IMR-90 (cell line): ENCODE measurements at regions not wholly inside any gene's neighbourhood (a gene's known extent, or its start where the extent isn't known, plus 50 kb on each side); places are given as distances from the start of the nearest gene placed in this dataset.

Experiments used
- ATAC-seq: fragments of 200-7000 bp; cut with Tn5 transposase; 2 replicates; pipeline ENCODE4 v1.9.1; 2020; ENCODE audit warnings: low read depth, mild to moderate bottlenecking, moderate library complexity
- BruUV-seq: library from RNA; stranded (reverse); fragments of 400-500 nt; replicated peaks from 2 replicates; lab custom pipeline; 2021; lab: Mats Ljungman, UMichigan
- CTCF ChIA-PET: fragments of 300-600 bp; formaldehyde crosslinking; extraction: SDS; loops from one replicate; lab custom pipeline; 2021; ENCODE audit warnings: antibody characterized with exemption; lab: Yijun Ruan, JAX
- POLR2A ChIA-PET: fragments of 300-600 bp; sonication (Branson Sonifier 250); formaldehyde crosslinking; loops from one replicate; lab custom pipeline; 2022; ENCODE audit warnings: antibody characterized with exemption; ENCODE audit not compliant: unreplicated experiment; lab: Charles Lee
- DNase-seq: peaks from one replicate; pipeline ENCODE4 v3.0.0; 2013
- H2AFZ ChIP-seq: replicated peaks from 2 replicates; pipeline ENCODE3; 2013; ENCODE audit warnings: low read length, mild to moderate bottlenecking; ENCODE audit not compliant: poor library complexity
- H2AK5ac ChIP-seq: 2 replicates; pipeline ENCODE4 v1.6.1; 2013; ENCODE audit warnings: low read depth, low read length, inconsistent platforms
- H2AK9ac ChIP-seq: replicated peaks from 2 replicates; pipeline ENCODE3; 2013; ENCODE audit warnings: mild to moderate bottlenecking, low read depth, low read length, moderate library complexity; ENCODE audit not compliant: poor library complexity
- H2BK120ac ChIP-seq: 2 replicates; pipeline ENCODE4 v1.6.1; 2013; ENCODE audit warnings: low read depth, low read length, inconsistent platforms
- H2BK15ac ChIP-seq: 3 replicates; pipeline ENCODE4 v1.6.1; 2013; ENCODE audit warnings: low read depth, low read length, inconsistent platforms
- H2BK20ac ChIP-seq: 2 replicates; pipeline ENCODE4 v1.6.1; 2013; ENCODE audit warnings: low read depth, mild to moderate bottlenecking, inconsistent platforms, low read length, moderate library complexity
- H2BK5ac ChIP-seq: 2 replicates; pipeline ENCODE4 v1.6.1; 2013; ENCODE audit warnings: mild to moderate bottlenecking, low read depth, low read length, inconsistent platforms; ENCODE audit not compliant: poor library complexity, severe bottlenecking
- H3K14ac ChIP-seq: replicated peaks from 2 replicates; pipeline ENCODE4 v1.6.1; 2013; ENCODE audit warnings: low read depth, low read length, inconsistent platforms
- H3K18ac ChIP-seq: 2 replicates; pipeline ENCODE4 v1.6.1; 2013; ENCODE audit warnings: low read depth, low read length, control low read depth
- H3K23ac ChIP-seq: 2 replicates; pipeline ENCODE4 v1.6.1; 2013; ENCODE audit warnings: low read depth, low read length, inconsistent platforms
- H3K27ac ChIP-seq: 2 replicates; pipeline ENCODE4 v1.5.1; 2013; ENCODE audit warnings: mild to moderate bottlenecking, control low read depth, low read length; ENCODE audit not compliant: insufficient read depth
- H3K27me3 ChIP-seq: 2 replicates; pipeline ENCODE4 v1.6.1; 2013; ENCODE audit warnings: low read length; ENCODE audit not compliant: control insufficient read depth, insufficient read depth
- H3K36me3 ChIP-seq: 2 replicates; pipeline ENCODE4 v1.6.1; 2013; ENCODE audit warnings: low read length, mixed read lengths; ENCODE audit not compliant: control insufficient read depth, insufficient read depth
- H3K4ac ChIP-seq: 2 replicates; pipeline ENCODE4 v1.6.1; 2013; ENCODE audit warnings: low read depth, low read length, inconsistent platforms
- H3K4me1 ChIP-seq: 2 replicates; pipeline ENCODE4 v1.6.1; 2013; ENCODE audit warnings: low read length, mixed read lengths; ENCODE audit not compliant: control insufficient read depth, insufficient read depth
- H3K4me2 ChIP-seq: 2 replicates; pipeline ENCODE4 v1.6.1; 2013; ENCODE audit warnings: low read depth, mild to moderate bottlenecking, control low read depth, low read length, moderate library complexity
- H3K4me3 ChIP-seq: 2 replicates; pipeline ENCODE4 v1.5.1; 2013; ENCODE audit warnings: low read depth, mild to moderate bottlenecking, control low read depth, low read length, moderate library complexity; ENCODE audit not compliant: insufficient read depth
- H3K56ac ChIP-seq: 2 replicates; pipeline ENCODE4 v1.6.1; 2013; ENCODE audit warnings: low read length, inconsistent platforms; ENCODE audit not compliant: insufficient read depth; ENCODE audit errors: extremely low read depth
- H3K79me1 ChIP-seq, 2 experiments: 2 replicates each; pipeline ENCODE4 v1.6.1; 2013; ENCODE audit warnings: low read length in 2 of 2, inconsistent platforms in 1 of 2, low read depth in 1 of 2
- H3K9ac ChIP-seq: 2 replicates; pipeline ENCODE4 v1.6.1; 2013; ENCODE audit warnings: low read depth, low read length, control low read depth
- H3K9me1 ChIP-seq: 2 replicates; pipeline ENCODE4 v1.6.1; 2013; ENCODE audit warnings: low read length, inconsistent platforms; ENCODE audit not compliant: insufficient read depth
- H3K9me3 ChIP-seq: 2 replicates; pipeline ENCODE4 v1.6.1; 2013; ENCODE audit warnings: low read length; ENCODE audit not compliant: control insufficient read depth, insufficient read depth
- H4K20me1 ChIP-seq: 2 replicates; pipeline ENCODE4 v1.6.1; 2013; ENCODE audit warnings: low read length, inconsistent platforms; ENCODE audit not compliant: insufficient read depth
- H4K5ac ChIP-seq: 2 replicates; pipeline ENCODE4 v1.6.1; 2013; ENCODE audit warnings: mild to moderate bottlenecking, low read depth, low read length, control low read depth
- H4K8ac ChIP-seq, 2 experiments: 2 replicates each; pipeline ENCODE4 v1.6.1; 2013; ENCODE audit warnings: low read depth in 2 of 2, low read length in 2 of 2, control low read depth in 1 of 2, inconsistent platforms in 1 of 2
- H4K91ac ChIP-seq: 2 replicates; pipeline ENCODE4 v1.6.1; 2013; ENCODE audit warnings: low read depth, low read length, inconsistent platforms; ENCODE audit not compliant: insufficient read depth
- BHLHE40 ChIP-seq: fragments of 150-350 bp; IDR thresholded peaks from 2 replicates; pipeline ENCODE4 v1.6.1; 2016; ENCODE audit warnings: mild to moderate bottlenecking, low read depth, low read length
- CEBPB ChIP-seq: IDR thresholded peaks from 2 replicates; pipeline ENCODE4 v1.6.1; 2012; ENCODE audit warnings: low read depth, low read length, improper control_type of control experiment
- CHD1 ChIP-seq: IDR thresholded peaks from 2 replicates; pipeline ENCODE4 v1.6.1; 2012; ENCODE audit warnings: low read depth, low read length, improper control_type of control experiment
- FOS ChIP-seq: fragments of 150-350 bp; IDR thresholded peaks from 2 replicates; pipeline ENCODE4 v1.6.1; 2016; ENCODE audit warnings: low read depth, low read length
- MAZ ChIP-seq: IDR thresholded peaks from 2 replicates; pipeline ENCODE4 v1.6.1; 2012; ENCODE audit warnings: low read depth, mild to moderate bottlenecking, low read length, improper control_type of control experiment, moderate library complexity, borderline replicate concordance
- NFE2L2 ChIP-seq: fragments of 150-350 bp; IDR thresholded peaks from 2 replicates; pipeline ENCODE4 v1.6.1; 2016; ENCODE audit warnings: low read depth, mild to moderate bottlenecking, low read length
- USF2 ChIP-seq: fragments of 150-350 bp; IDR thresholded peaks from 2 replicates; pipeline ENCODE4 v1.6.1; 2017; ENCODE audit warnings: mild to moderate bottlenecking, antibody characterized with exemption, low read length, low read depth
- WGBS, 2 experiments: methylation state at CpG; one replicate each; pipeline versions ENCODE4 v1.1.5 to v1.1.7; 2013; ENCODE audit warnings: missing lambda C conversion rate in 2 of 2; ENCODE audit not compliant: insufficient read length in 1 of 2; ENCODE audit errors: extremely low coverage in 2 of 2; 5-methylcytosine and 5-hydroxymethylcytosine counted together
- dilution Hi-C: fragments of 300-500 bp; cut with HindIII; formaldehyde crosslinking; loops from one replicate; pipeline ENCODE4 v1.14.3; 2018; ENCODE audit warnings: low sequenced_read_pairs; ENCODE audit not compliant: unreplicated experiment
- in situ Hi-C: fragments of 300-500 bp; cut with MboI; formaldehyde crosslinking; loops from 3 replicates; pipeline ENCODE4 v1.14.3; 2019; ENCODE audit warnings: low sequenced_read_pairs, inconsistent platforms, mixed read lengths
- intact Hi-C: fragments of 100-400 bp; cut with micrococcal nuclease; formaldehyde crosslinking; loops from 2 replicates; pipeline ENCODE4 v1.10.0; 2022
- TF ChIP-seq, protein P1 (sequence below): conservative IDR thresholded peaks from 2 replicates; pipeline ENCODE4 v1.5.1; 2012; ENCODE audit warnings: mild to moderate bottlenecking, low read depth, low read length, improper control_type of control experiment

GRCh38 chr1:54474310-54475251, 68.4 kb upstream of the SSBP3 start (continued):
- TF ChIP-seq CHD1 (no peak), CEBPB (no peak)

- DNase-seq (no peak), ATAC-seq (no peak)
- Histone ChIP-seq H3K4ac (no peak overlapping the region), H2BK5ac (no peak overlapping the region), H4K20me1 (no peaks in the 10 kb centered on the region), H2BK120ac (no peak overlapping the region), H3K79me1 (no peaks in the 10 kb centered on the region), H2AK9ac (no peak overlapping the region), H3K4me2 (no peak overlapping the region), H4K91ac (no peak overlapping the region), H4K8ac (no peak overlapping the region), H2AK5ac (no peak overlapping the region), H3K9me3 (no peaks in the 10 kb centered on the region), H3K23ac (no peak overlapping the region), H4K5ac (no peak overlapping the region), H3K27ac (no peak overlapping the region), H3K27me3 (peaks cover 39% of the 10 kb centered on the region), H3K36me3 (no peaks in the 10 kb centered on the region), H3K56ac (no peak overlapping the region), H3K18ac (no peak overlapping the region), H2BK15ac (no peak overlapping the region), H2AFZ (no peak overlapping the region), H3K4me3 (no peak overlapping the region), H3K14ac (no peak overlapping the region), H3K9ac (no peak overlapping the region), H3K4me1 (no peaks in the 10 kb centered on the region), H3K9me1 (no peaks in the 10 kb centered on the region), H2BK20ac (no peak overlapping the region)
- ChIA-PET CTCF (no interaction called here), POLR2A (no interaction called here)
- no peak for TF ChIP-seq FOS
- TF ChIP-seq, protein P1, sequence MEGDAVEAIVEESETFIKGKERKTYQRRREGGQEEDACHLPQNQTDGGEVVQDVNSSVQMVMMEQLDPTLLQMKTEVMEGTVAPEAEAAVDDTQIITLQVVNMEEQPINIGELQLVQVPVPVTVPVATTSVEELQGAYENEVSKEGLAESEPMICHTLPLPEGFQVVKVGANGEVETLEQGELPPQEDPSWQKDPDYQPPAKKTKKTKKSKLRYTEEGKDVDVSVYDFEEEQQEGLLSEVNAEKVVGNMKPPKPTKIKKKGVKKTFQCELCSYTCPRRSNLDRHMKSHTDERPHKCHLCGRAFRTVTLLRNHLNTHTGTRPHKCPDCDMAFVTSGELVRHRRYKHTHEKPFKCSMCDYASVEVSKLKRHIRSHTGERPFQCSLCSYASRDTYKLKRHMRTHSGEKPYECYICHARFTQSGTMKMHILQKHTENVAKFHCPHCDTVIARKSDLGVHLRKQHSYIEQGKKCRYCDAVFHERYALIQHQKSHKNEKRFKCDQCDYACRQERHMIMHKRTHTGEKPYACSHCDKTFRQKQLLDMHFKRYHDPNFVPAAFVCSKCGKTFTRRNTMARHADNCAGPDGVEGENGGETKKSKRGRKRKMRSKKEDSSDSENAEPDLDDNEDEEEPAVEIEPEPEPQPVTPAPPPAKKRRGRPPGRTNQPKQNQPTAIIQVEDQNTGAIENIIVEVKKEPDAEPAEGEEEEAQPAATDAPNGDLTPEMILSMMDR: no peak
- no peak for TF ChIP-seq MAZ
- TF ChIP-seq NFE2L2: no peak
- no peak for TF ChIP-seq CEBPB
- no peak for TF ChIP-seq BHLHE40
- TF ChIP-seq USF2: no peak
- in situ Hi-C loops: no loop called here
- WGBS, 2 experiments: 57% methylated on average over 1 of the region's 7 CpGs; no CpG with 5 or more reads in 1 of the 2 experiments
- dilution Hi-C loops: no loop called here
- no TSS peak for BruUV-seq
- intact Hi-C loops: no loop called here
Observed at GRCh38 chr1:54471588-54471987, 65.4 kb upstream of the SSBP3 start.
